LNCAP (cell line): ENCODE measurements at regions not wholly inside any gene's neighbourhood (a gene's known extent, or its start where the extent isn't known, plus 50 kb on each side); places are given as distances from the start of the nearest gene placed in this dataset.

Source experiments
- CTCF ChIP-seq: fragments of 450-650 bp; IDR thresholded peaks from 2 replicates; pipeline ENCODE4 v1.5.1; 2017; ENCODE audit warnings: mild to moderate bottlenecking

- TF ChIP-seq CTCF, result no peak
Observed at GRCh38 chr2:241989074-241989473, 119.5 kb downstream of the RTP5 start.

GRCh38 chr2:241990466-241990865 is 120.9 kb downstream of the RTP5 start:
- no peak for TF ChIP-seq CTCF

GRCh38 chr2:241991299-241991698 is 121.8 kb downstream of the RTP5 start:
- TF ChIP-seq CTCF, result no peak

GRCh38 chr2:241992753-241993152 is 123.2 kb downstream of the RTP5 start:
- TF ChIP-seq CTCF, result no peak

- TF ChIP-seq CTCF, result no peak
Observed at GRCh38 chr2:241993386-241994005, 124.0 kb downstream of the RTP5 start.

GRCh38 chr2:241994086-241994485 is 124.6 kb downstream of the RTP5 start:
- no peak for TF ChIP-seq CTCF

- no peak for TF ChIP-seq CTCF
Observed at GRCh38 chr2:241994556-241995213, 125.2 kb downstream of the RTP5 start.
